KMS-11 (cell line): ENCODE measurements at regions not wholly inside any gene's neighbourhood (a gene's known extent, or its start where the extent isn't known, plus 50 kb on each side); places are given as distances from the start of the nearest gene placed in this dataset.

Source experiments
- H2AFZ ChIP-seq: fragments of 200-600 bp; sonication (generic); 2 replicates; pipeline ENCODE4 v1.6.1; 2016; ENCODE audit warnings: antibody characterized with exemption, mixed run types, low read depth
- H3K27ac ChIP-seq: fragments of 200-600 bp; sonication (generic); 2 replicates; pipeline ENCODE4 v1.6.1; 2016; ENCODE audit warnings: mild to moderate bottlenecking, mixed run types
- H3K27me3 ChIP-seq: fragments of 200-600 bp; sonication (generic); 2 replicates; pipeline ENCODE4 v1.6.1; 2017; ENCODE audit warnings: mild to moderate bottlenecking, low read depth, mixed run types, moderate library complexity; ENCODE audit not compliant: insufficient read depth
- H3K36me3 ChIP-seq: fragments of 200-600 bp; sonication (generic); 2 replicates; pipeline ENCODE4 v1.6.1; 2017; ENCODE audit warnings: mild to moderate bottlenecking, mixed run types; ENCODE audit not compliant: insufficient read depth
- H3K4me1 ChIP-seq: fragments of 200-600 bp; sonication (generic); 2 replicates; pipeline ENCODE4 v1.6.1; 2016; ENCODE audit warnings: mild to moderate bottlenecking, low read depth, mixed run types; ENCODE audit not compliant: poor library complexity, severe bottlenecking
- H3K4me2 ChIP-seq: fragments of 200-600 bp; sonication (generic); 2 replicates; pipeline ENCODE4 v1.7.0; 2016; ENCODE audit warnings: mild to moderate bottlenecking, mixed run types
- H3K4me3 ChIP-seq: fragments of 200-600 bp; sonication (generic); IDR thresholded peaks from 2 replicates; pipeline ENCODE4 v1.6.1; 2017; ENCODE audit warnings: low read depth, low read length, mixed read lengths; ENCODE audit not compliant: insufficient read depth
- H3K79me2 ChIP-seq: fragments of 200-600 bp; sonication (generic); 2 replicates; pipeline ENCODE4 v1.6.1; 2016; ENCODE audit warnings: low read depth, mixed run types; ENCODE audit not compliant: insufficient read depth
- H3K9ac ChIP-seq: fragments of 200-600 bp; sonication (generic); 2 replicates; pipeline ENCODE4 v1.6.1; 2016; ENCODE audit warnings: mild to moderate bottlenecking, mixed run types
- H4K20me1 ChIP-seq: fragments of 200-600 bp; sonication (generic); 2 replicates; pipeline ENCODE4 v1.6.1; 2016; ENCODE audit warnings: mild to moderate bottlenecking, mixed run types; ENCODE audit not compliant: insufficient read depth
- CTCF ChIP-seq: fragments of 200-600 bp; sonication (generic); conservative IDR thresholded peaks from 2 replicates; pipeline ENCODE4 v1.6.1; 2017; ENCODE audit warnings: low read depth, mild to moderate bottlenecking, antibody characterized with exemption, low read length, moderate library complexity, mixed read lengths

GRCh38 chr6:6824381-6824780 is 235.9 kb downstream of the LY86 start:
- Histone ChIP-seq H4K20me1 (no peaks in the 10 kb centered on the region), H3K27me3 (no peaks in the 10 kb centered on the region), H3K27ac (no peak overlapping the region), H2AFZ (no peak overlapping the region), H3K9ac (no peak overlapping the region), H3K4me1 (peaks cover 42% of the 10 kb centered on the region), H3K4me3 (no peak overlapping the region), H3K36me3 (no peaks in the 10 kb centered on the region), H3K4me2 (no peak overlapping the region), H3K79me2 (no peaks in the 10 kb centered on the region)
- no peak for TF ChIP-seq CTCF

GRCh38 chr6:6825193-6825784 is 236.8 kb downstream of the LY86 start:
- Histone ChIP-seq H3K27ac (no peak overlapping the region), H2AFZ (no peak overlapping the region), H3K4me2 (no peak overlapping the region), H3K4me3 (no peak overlapping the region), H3K79me2 (no peaks in the 10 kb centered on the region), H3K9ac (no peak overlapping the region), H3K36me3 (no peaks in the 10 kb centered on the region), H3K4me1 (peaks cover 42% of the 10 kb centered on the region), H4K20me1 (no peaks in the 10 kb centered on the region), H3K27me3 (no peaks in the 10 kb centered on the region)
- no peak for TF ChIP-seq CTCF

GRCh38 chr6:6826095-6826901 is 237.8 kb downstream of the LY86 start:
- Histone ChIP-seq H3K9ac (peak overlapping the region; percentile 19; the same call in 1 of the 2 replicates), H3K27ac (peak overlapping the region; percentile 53; the same call in 1 of the 2 replicates)

GRCh38 chr6:6826961-6827360 is 238.4 kb downstream of the LY86 start:
- Histone ChIP-seq H3K4me2 (peak overlapping the region; percentile 67), H2AFZ (peak overlapping the region; percentile 77), H3K4me1 (peaks cover 42% of the 10 kb centered on the region), H3K9ac (peak overlapping the region; percentile 19; the same call in 1 of the 2 replicates), H3K4me3 (no peak overlapping the region), H3K79me2 (no peaks in the 10 kb centered on the region), H3K36me3 (no peaks in the 10 kb centered on the region), H4K20me1 (no peaks in the 10 kb centered on the region), H3K27me3 (no peaks in the 10 kb centered on the region), H3K27ac (peak overlapping the region; percentile 53; the same call in 1 of the 2 replicates)
- no peak for TF ChIP-seq CTCF

More at GRCh38 chr6:6826095-6826901, 237.8 kb downstream of the LY86 start:
- H3K79me2 ChIP-seq, result no peaks in the 10 kb centered on the region
- H3K27me3 ChIP-seq, result no peaks in the 10 kb centered on the region
- no peak for TF ChIP-seq CTCF
- peak overlapping the region; percentile 77 for H2AFZ ChIP-seq
- peak overlapping the region; percentile 67 for H3K4me2 ChIP-seq
- H4K20me1 ChIP-seq, result no peaks in the 10 kb centered on the region
- no peaks in the 10 kb centered on the region for H3K36me3 ChIP-seq
- H3K4me3 ChIP-seq, result no peak overlapping the region
- peaks cover 42% of the 10 kb centered on the region for H3K4me1 ChIP-seq
